ENCODE measurements at regions not wholly inside any gene's neighbourhood (a gene's known extent, or its start where the extent isn't known, plus 50 kb on each side); places are given as distances from the start of the nearest gene placed in this dataset.

- DNase-seq (ENCODE audit: low read depth in 2 of 3, low spot score in 2 of 3) = no peak
Measured at GRCh38 chr4:17187003-17187402, 288.6 kb upstream of the LDB2 start.

- DNase-seq (ENCODE audit: low read depth in 2 of 3, low spot score in 2 of 3) = no peak
Measured at GRCh38 chr4:17182888-17183287, 284.4 kb upstream of the LDB2 start.

GRCh38 chr4:17174751-17175150 lies 276.3 kb upstream of the LDB2 start:
- no peak for DNase-seq (ENCODE audit: low read depth in 2 of 3, low spot score in 2 of 3)

- DNase-seq (ENCODE audit: low read depth in 2 of 3, low spot score in 2 of 3) = no peak
Measured at GRCh38 chr4:17173300-17173699, 274.9 kb upstream of the LDB2 start.

- no peak for DNase-seq (ENCODE audit: low read depth in 2 of 3, low spot score in 2 of 3)
Measured at GRCh38 chr4:17170131-17170530, 271.7 kb upstream of the LDB2 start.

GRCh38 chr4:17169699-17170098 lies 271.3 kb upstream of the LDB2 start:
- DNase-seq (ENCODE audit: low read depth in 2 of 3, low spot score in 2 of 3) = no peak

- DNase-seq (ENCODE audit: low read depth in 2 of 3, low spot score in 2 of 3) = no peak
Measured at GRCh38 chr4:17168571-17168970, 270.1 kb upstream of the LDB2 start.

- DNase-seq (ENCODE audit: low read depth in 2 of 3, low spot score in 2 of 3) = no peak
Measured at GRCh38 chr4:17166954-17167353, 268.5 kb upstream of the LDB2 start.

- DNase-seq (ENCODE audit: low read depth in 2 of 3, low spot score in 2 of 3) = no peak
Measured at GRCh38 chr4:17165286-17165685, 266.8 kb upstream of the LDB2 start.

GRCh38 chr4:17164666-17165065 lies 266.2 kb upstream of the LDB2 start:
- DNase-seq (ENCODE audit: low read depth in 2 of 3, low spot score in 2 of 3) = no peak

- no peak for DNase-seq (ENCODE audit: low read depth in 2 of 3, low spot score in 2 of 3)
Measured at GRCh38 chr4:17163156-17163771, 264.8 kb upstream of the LDB2 start.

GRCh38 chr4:17157304-17157703 lies 258.9 kb upstream of the LDB2 start:
- DNase-seq (ENCODE audit: low read depth in 2 of 3, low spot score in 2 of 3) = no peak

GRCh38 chr4:17155486-17155885 lies 257.0 kb upstream of the LDB2 start:
- no peak for DNase-seq (ENCODE audit: low read depth in 2 of 3, low spot score in 2 of 3)

- DNase-seq (ENCODE audit: low read depth in 2 of 3, low spot score in 2 of 3) = no peak
Measured at GRCh38 chr4:17153572-17153971, 255.1 kb upstream of the LDB2 start.

GRCh38 chr4:17152941-17153540 lies 254.6 kb upstream of the LDB2 start:
- no peak for DNase-seq (ENCODE audit: low read depth in 2 of 3, low spot score in 2 of 3)

GRCh38 chr4:17142232-17142711 lies 243.8 kb upstream of the LDB2 start:
- DNase-seq (ENCODE audit: low read depth in 2 of 3, low spot score in 2 of 3) = no peak

GRCh38 chr4:17138847-17139246 lies 240.4 kb upstream of the LDB2 start:
- no peak for DNase-seq (ENCODE audit: low read depth in 2 of 3, low spot score in 2 of 3)

- DNase-seq (ENCODE audit: low read depth in 2 of 3, low spot score in 2 of 3) = no peak
Measured at GRCh38 chr4:17134565-17134964, 236.1 kb upstream of the LDB2 start.

- no peak for DNase-seq (ENCODE audit: low read depth in 2 of 3, low spot score in 2 of 3)
Measured at GRCh38 chr4:17134100-17134499, 235.7 kb upstream of the LDB2 start.

GRCh38 chr4:17132226-17132625 lies 233.8 kb upstream of the LDB2 start:
- no peak for DNase-seq (ENCODE audit: low read depth in 2 of 3, low spot score in 2 of 3)

GRCh38 chr4:17128268-17128667 lies 229.8 kb upstream of the LDB2 start:
- no peak for DNase-seq (ENCODE audit: low read depth in 2 of 3, low spot score in 2 of 3)

GRCh38 chr4:17126321-17126966 lies 228.0 kb upstream of the LDB2 start:
- DNase-seq (ENCODE audit: low read depth in 2 of 3, low spot score in 2 of 3) = no peak

- no peak for DNase-seq (ENCODE audit: low read depth in 2 of 3, low spot score in 2 of 3)
Measured at GRCh38 chr4:17124767-17125166, 226.3 kb upstream of the LDB2 start.
